OCI-LY1 (cell line): ENCODE measurements at regions not wholly inside any gene's neighbourhood (a gene's known extent, or its start where the extent isn't known, plus 50 kb on each side); places are given as distances from the start of the nearest gene placed in this dataset.

Experiments used
- H2AFZ ChIP-seq: fragments of 200-600 bp; sonication (generic), shearing (Covaris generic); 2 replicates; pipeline ENCODE4 v1.6.0; 2014; ENCODE audit warnings: antibody characterized with exemption, mild to moderate bottlenecking, low read length
- H3F3A ChIP-seq: fragments of 200-600 bp; sonication (generic), shearing (Covaris generic); 2 replicates; pipeline ENCODE4 v1.6.0; 2014; ENCODE audit warnings: mild to moderate bottlenecking, antibody characterized with exemption, low read length, moderate library complexity; ENCODE audit not compliant: insufficient read depth
- H3K27ac ChIP-seq: fragments of 200-600 bp; sonication (generic); 2 replicates; pipeline ENCODE4 v1.5.1; 2014; ENCODE audit warnings: low read length, mixed run types, mild to moderate bottlenecking, low read depth; ENCODE audit not compliant: poor library complexity, severe bottlenecking
- H3K27me3 ChIP-seq: fragments of 200-600 bp; sonication (generic); 2 replicates; pipeline ENCODE4 v1.6.0; 2014; ENCODE audit warnings: antibody characterized with exemption, mild to moderate bottlenecking, low read length, moderate library complexity; ENCODE audit not compliant: insufficient read depth
- H3K36me3 ChIP-seq: fragments of 200-600 bp; sonication (generic); 2 replicates; pipeline ENCODE4 v1.6.1; 2014; ENCODE audit warnings: mild to moderate bottlenecking, antibody characterized with exemption, low read length, moderate library complexity, mixed read lengths; ENCODE audit not compliant: insufficient read depth
- H3K4me1 ChIP-seq: fragments of 200-600 bp; sonication (generic); 2 replicates; pipeline ENCODE4 v1.5.1; 2014; ENCODE audit warnings: mild to moderate bottlenecking, low read length, moderate library complexity; ENCODE audit not compliant: insufficient read depth, severe bottlenecking
- H3K4me2 ChIP-seq: fragments of 200-600 bp; sonication (generic), shearing (Covaris generic); 2 replicates; pipeline ENCODE4 v1.6.1; 2014; ENCODE audit warnings: low read length
- H3K4me3 ChIP-seq: fragments of 200-600 bp; sonication (generic); 2 replicates; pipeline ENCODE4 v1.5.1; 2014; ENCODE audit warnings: low read length, low read depth, mild to moderate bottlenecking, mixed read lengths; ENCODE audit not compliant: poor library complexity, severe bottlenecking
- H3K79me2 ChIP-seq: fragments of 200-600 bp; shearing (Covaris generic); 2 replicates; pipeline ENCODE4 v1.6.1; 2016; ENCODE audit warnings: mixed run types, low read length, mixed read lengths; ENCODE audit not compliant: insufficient read depth
- H3K9ac ChIP-seq: fragments of 200-600 bp; sonication (generic), shearing (Covaris generic); 2 replicates; pipeline ENCODE4 v1.6.1; 2014; ENCODE audit warnings: mild to moderate bottlenecking, low read length, mixed read lengths
- H3K9me2 ChIP-seq: fragments of 200-600 bp; sonication (generic), shearing (Covaris generic); 2 replicates; pipeline ENCODE4 v1.6.1; 2014; ENCODE audit warnings: low read depth, mild to moderate bottlenecking, low read length, mixed read lengths
- H3K9me3 ChIP-seq: fragments of 200-600 bp; shearing (Covaris generic); 2 replicates; pipeline ENCODE4 v1.6.1; 2014; ENCODE audit warnings: low read length, mixed read lengths
- H4K20me1 ChIP-seq: fragments of 200-600 bp; sonication (generic), shearing (Covaris generic); 2 replicates; pipeline ENCODE4 v1.6.0; 2016; ENCODE audit warnings: mild to moderate bottlenecking, low read length; ENCODE audit not compliant: insufficient read depth
- CTCF ChIP-seq: fragments of 200-600 bp; sonication (generic), shearing (Covaris generic); IDR thresholded peaks from 2 replicates; pipeline ENCODE4 v1.5.1; 2017; ENCODE audit warnings: mild to moderate bottlenecking, antibody characterized with exemption, low read length, moderate library complexity, mixed read lengths
- EZH2 ChIP-seq: fragments of 200-600 bp; sonication (generic), shearing (Covaris generic); IDR thresholded peaks from 2 replicates; pipeline ENCODE4 v1.8.0; 2017; ENCODE audit warnings: borderline replicate concordance, mixed run types, mild to moderate bottlenecking, antibody characterized with exemption, low read length, moderate library complexity, mixed read lengths

GRCh38 chr3:126261037-126261436 lies 80.7 kb upstream of the ALDH1L1 start:
- H3K9me2 ChIP-seq, result no peaks in the 10 kb centered on the region
- no peak overlapping the region for H3K9ac ChIP-seq
- no peaks in the 10 kb centered on the region for H3K36me3 ChIP-seq
- H3K4me2 ChIP-seq, result no peak overlapping the region
- H4K20me1 ChIP-seq, result no peaks in the 10 kb centered on the region
- no peaks in the 10 kb centered on the region for H3K9me3 ChIP-seq
- TF ChIP-seq CTCF, result no peak
- TF ChIP-seq EZH2, result no peak
- no peak overlapping the region for H3K4me3 ChIP-seq
- no peaks in the 10 kb centered on the region for H3K4me1 ChIP-seq
- H3F3A ChIP-seq, result no peaks in the 10 kb centered on the region
- 0 out of 2 replicates have a peak, but pooled peaks cover 4% of the 10 kb centered on the region for H3K27me3 ChIP-seq
- H2AFZ ChIP-seq, result no peak overlapping the region
- H3K27ac ChIP-seq, result no peak overlapping the region
- H3K79me2 ChIP-seq, result no peaks in the 10 kb centered on the region

GRCh38 chr3:126259411-126260391 lies 79.3 kb upstream of the ALDH1L1 start:
- no peaks in the 10 kb centered on the region for H3K9me3 ChIP-seq
- H3K36me3 ChIP-seq, result no peaks in the 10 kb centered on the region
- no peak overlapping the region for H3K4me2 ChIP-seq
- no peaks in the 10 kb centered on the region for H3K79me2 ChIP-seq
- TF ChIP-seq EZH2 (no peak), CTCF (peak; percentile 35)
- no peaks in the 10 kb centered on the region for H3K4me1 ChIP-seq
- H3F3A ChIP-seq, result no peaks in the 10 kb centered on the region
- no peak overlapping the region for H2AFZ ChIP-seq
- no peak overlapping the region for H3K27ac ChIP-seq
- no peak overlapping the region for H3K9ac ChIP-seq
- H3K27me3 ChIP-seq, result 0 out of 2 replicates have a peak, but pooled peaks cover 4% of the 10 kb centered on the region
- H4K20me1 ChIP-seq, result no peaks in the 10 kb centered on the region
- H3K9me2 ChIP-seq, result no peaks in the 10 kb centered on the region
- H3K4me3 ChIP-seq, result no peak overlapping the region

GRCh38 chr3:126258670-126259069 lies 78.3 kb upstream of the ALDH1L1 start:
- Histone ChIP-seq H3K27me3 (0 out of 2 replicates have a peak, but pooled peaks cover 4% of the 10 kb centered on the region), H3F3A (no peaks in the 10 kb centered on the region), H3K4me1 (no peaks in the 10 kb centered on the region), H3K9me2 (no peaks in the 10 kb centered on the region), H3K9ac (no peak overlapping the region), H2AFZ (no peak overlapping the region), H3K9me3 (no peaks in the 10 kb centered on the region), H3K4me3 (no peak overlapping the region), H4K20me1 (no peaks in the 10 kb centered on the region), H3K36me3 (no peaks in the 10 kb centered on the region), H3K27ac (no peak overlapping the region), H3K4me2 (no peak overlapping the region), H3K79me2 (no peaks in the 10 kb centered on the region)
- TF ChIP-seq CTCF (no peak), EZH2 (no peak)
